Stromal cell of bone marrow (primary cell): ENCODE measurements at regions not wholly inside any gene's neighbourhood (a gene's known extent, or its start where the extent isn't known, plus 50 kb on each side); places are given as distances from the start of the nearest gene placed in this dataset.

ENCODE experiments used
- DNase-seq: peaks from one replicate; pipeline ENCODE4 v3.0.0-alpha.2; 2012; ENCODE audit warnings: low read depth

GRCh38 chr3:70800951-70801350 is 488.5 kb upstream of the MDFIC2 start:
- DNase-seq = no peak

GRCh38 chr3:70789878-70790277 is 477.4 kb upstream of the MDFIC2 start:
- DNase-seq = no peak

- no peak for DNase-seq
These were observed 468.4 kb upstream of the MDFIC2 start for GRCh38 chr3:70780790-70781189.

- no peak for DNase-seq
These were observed 466.9 kb upstream of the MDFIC2 start for GRCh38 chr3:70779296-70779695.

- DNase-seq = no peak
These were observed 463.6 kb upstream of the MDFIC2 start for GRCh38 chr3:70776081-70776480.

DNA sequence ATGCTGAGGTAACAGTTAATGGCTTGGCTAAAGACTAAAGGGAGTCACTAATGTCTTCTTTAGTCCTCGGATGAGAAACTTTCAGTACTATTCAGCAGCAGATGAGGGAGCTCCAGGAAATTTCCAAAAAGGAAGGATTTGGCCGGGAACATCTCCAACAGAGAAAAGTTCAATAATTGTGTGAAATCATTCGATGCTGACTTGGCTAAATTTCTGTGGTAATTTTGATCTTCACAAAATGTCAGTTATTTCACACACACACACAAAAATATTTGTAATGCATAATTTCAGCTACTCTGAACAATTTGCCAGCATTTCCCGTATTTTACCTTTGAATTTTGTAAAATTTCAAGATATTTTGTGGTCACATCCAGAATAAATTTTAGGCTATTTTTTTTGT is 462.8 kb upstream of the MDFIC2 start:
- DNase-seq = no peak

GRCh38 chr3:70774641-70775040 is 462.2 kb upstream of the MDFIC2 start:
- peak; percentile 9 for DNase-seq

- DNase-seq = peak; percentile 43
These were observed 459.1 kb upstream of the MDFIC2 start for GRCh38 chr3:70771426-70772147.

GRCh38 chr3:70770650-70771049 is 458.2 kb upstream of the MDFIC2 start:
- no peak for DNase-seq

DNA sequence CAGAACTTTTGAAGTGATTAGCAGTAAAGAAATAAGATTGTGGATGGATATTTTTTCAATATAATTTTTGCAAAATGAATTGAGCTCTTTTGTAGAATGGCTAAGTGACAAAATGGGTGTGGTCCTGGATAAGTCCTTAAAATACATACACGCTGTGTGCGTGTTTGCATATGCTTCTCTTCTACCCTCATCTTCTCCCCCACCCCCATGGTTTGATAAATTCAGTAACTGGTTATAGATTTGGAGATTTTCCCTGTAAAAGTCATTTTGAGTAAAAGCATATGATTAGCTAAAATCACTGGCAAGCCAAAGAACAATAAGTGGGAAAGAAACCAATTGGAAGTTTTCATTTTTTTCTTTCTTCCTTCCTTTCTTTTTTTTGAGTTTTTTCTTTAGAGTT is 453.9 kb upstream of the MDFIC2 start:
- no peak for DNase-seq

DNA sequence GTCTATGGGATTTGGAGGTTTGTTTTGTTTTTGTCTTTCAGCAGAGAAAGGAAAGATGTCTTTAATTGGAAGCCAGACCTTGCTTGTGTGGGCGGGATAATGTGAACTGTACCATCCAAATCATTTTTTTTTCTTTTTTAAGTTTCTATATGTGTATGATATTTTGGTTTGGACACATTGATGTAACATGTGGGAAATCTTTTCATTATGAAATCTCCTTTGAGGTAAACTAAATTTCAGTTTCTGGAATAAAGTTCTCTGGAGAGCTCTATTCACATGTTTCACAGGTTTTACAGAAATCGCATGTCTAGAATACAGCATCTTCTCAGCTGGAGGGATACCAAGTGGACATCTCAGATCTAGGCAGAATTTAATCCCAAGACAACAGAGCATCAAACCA is 451.5 kb upstream of the MDFIC2 start:
- no peak for DNase-seq

- no peak for DNase-seq
These were observed 445.2 kb upstream of the MDFIC2 start for GRCh38 chr3:70757658-70758057.

GRCh38 chr3:70755526-70755925 is 443.1 kb upstream of the MDFIC2 start:
- DNase-seq = no peak

GRCh38 chr3:70754314-70754713 is 441.9 kb upstream of the MDFIC2 start:
- peak; percentile 15 for DNase-seq

- no peak for DNase-seq
These were observed 441.1 kb upstream of the MDFIC2 start for GRCh38 chr3:70753572-70753971.

DNA sequence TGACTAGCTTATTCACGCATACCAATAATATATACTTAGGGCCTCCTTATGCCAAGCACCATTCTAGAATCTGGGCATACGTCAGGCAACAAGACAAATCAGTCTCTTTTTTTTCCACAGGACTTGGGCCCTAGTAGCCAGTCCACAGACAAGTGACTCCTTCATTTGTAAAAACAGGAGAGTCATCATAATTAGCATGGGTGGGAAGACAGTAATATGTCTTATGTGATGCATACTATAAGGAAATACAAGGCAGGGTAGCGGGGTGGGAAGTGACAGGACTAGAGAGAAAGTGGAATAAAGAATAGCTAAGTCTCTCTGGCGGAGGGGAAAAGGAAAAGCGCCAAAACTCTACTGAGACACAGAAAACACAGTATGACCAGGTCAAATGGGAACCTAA is 439.6 kb upstream of the MDFIC2 start:
- no peak for DNase-seq

GRCh38 chr3:70749122-70749521 is 436.7 kb upstream of the MDFIC2 start:
- no peak for DNase-seq

DNA sequence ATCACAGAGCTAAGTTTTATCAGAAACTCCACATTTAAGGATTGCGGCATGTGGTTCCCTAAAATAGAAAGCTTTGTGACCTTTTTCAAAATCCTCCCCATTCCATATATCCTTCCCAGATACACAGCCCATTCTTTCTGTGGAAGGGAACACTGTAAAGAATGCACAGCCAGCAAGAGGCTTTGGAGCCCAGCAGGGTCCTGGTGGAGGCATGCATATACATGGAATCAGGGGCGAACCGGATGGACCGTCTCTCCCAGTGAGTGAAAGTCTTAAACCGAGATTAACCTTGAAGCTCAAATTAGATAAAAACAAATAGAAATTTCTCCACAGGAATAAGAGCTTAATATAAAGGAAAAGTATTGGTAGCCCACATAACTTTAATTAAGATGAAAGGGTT is 436.2 kb upstream of the MDFIC2 start:
- no peak for DNase-seq

- no peak for DNase-seq
These were observed 435.4 kb upstream of the MDFIC2 start for GRCh38 chr3:70747847-70748246.

DNA sequence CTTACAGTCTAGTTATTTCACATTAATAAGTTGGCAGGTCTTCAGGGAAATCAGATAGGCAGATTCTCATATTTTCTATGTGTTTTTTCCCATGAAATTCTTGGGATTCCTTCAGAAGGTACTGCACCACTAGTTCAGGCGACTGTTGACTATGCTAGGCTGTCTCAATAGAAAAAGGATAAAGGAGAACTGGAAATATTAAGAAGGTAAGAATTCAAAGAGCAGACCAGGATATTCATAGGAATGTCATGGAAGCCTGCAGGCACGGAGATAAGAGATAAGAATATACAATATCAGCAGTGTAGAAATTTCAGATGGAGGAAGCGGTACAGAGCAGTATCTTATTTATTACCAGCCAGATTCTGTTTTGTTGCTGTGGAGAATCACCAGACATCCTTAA is 432.1 kb upstream of the MDFIC2 start:
- no peak for DNase-seq

GRCh38 chr3:70743754-70744153 is 431.3 kb upstream of the MDFIC2 start:
- DNase-seq = no peak

DNA sequence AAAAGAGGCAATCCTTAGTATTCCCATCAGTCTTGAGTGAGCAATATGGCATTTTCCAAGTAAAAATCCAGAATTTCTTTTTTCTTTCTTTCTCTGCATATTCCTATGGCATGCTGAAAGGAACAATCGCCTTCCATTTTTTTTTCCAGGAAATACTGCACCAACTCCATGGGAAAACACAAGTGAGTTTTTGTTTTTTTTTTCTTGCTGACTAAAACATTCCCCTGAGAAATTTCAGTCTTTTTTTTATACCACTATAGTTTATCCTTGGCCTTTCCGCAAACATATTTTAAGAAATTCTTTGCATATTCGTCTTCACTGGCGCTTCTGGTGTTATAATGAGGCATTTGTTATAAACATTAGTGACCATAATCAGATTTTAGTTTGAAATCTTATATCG is 429.6 kb upstream of the MDFIC2 start:
- DNase-seq = no peak

DNA sequence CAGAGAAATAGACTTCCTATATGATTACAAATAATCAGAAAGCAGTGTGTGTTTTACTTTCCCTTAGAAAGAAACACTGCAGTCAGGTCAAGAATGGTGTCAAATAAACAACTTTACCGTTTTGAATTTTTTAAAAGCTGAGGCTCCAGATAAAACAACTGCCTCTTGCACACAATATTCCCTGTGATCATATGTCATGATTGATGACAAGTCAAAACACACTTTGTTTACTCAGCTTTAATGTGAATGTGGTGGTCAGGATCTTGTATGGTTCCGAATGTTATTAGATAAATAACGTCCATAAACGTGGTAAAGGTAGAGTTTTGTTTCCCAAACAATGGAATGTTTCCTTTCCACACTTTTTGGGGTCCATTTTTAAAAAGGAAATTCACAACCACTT is 428.4 kb upstream of the MDFIC2 start:
- DNase-seq = no peak

- no peak for DNase-seq
These were observed 427.6 kb upstream of the MDFIC2 start for GRCh38 chr3:70740071-70740470.

DNA sequence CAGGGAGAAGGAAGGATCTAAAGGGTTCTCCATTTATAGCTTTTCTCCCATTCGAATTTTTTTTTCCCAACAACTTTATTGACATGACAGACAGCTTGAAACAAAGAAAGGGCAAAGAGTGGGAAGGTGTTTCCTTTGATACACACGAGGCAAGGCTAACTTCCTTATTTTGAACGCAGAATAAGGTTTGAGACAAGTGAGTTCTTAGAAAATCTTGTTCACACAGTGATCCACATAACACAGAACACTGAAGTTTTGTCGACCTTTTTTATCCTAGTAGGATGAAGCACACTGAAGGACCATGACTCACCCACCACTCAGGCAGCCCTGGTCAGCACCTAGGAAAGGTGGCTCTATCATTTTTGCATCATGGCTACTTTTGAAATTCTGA is 425.8 kb upstream of the MDFIC2 start:
- DNase-seq = no peak
